ENCODE measurements at regions not wholly inside any gene's neighbourhood (a gene's known extent, or its start where the extent isn't known, plus 50 kb on each side); places are given as distances from the start of the nearest gene placed in this dataset.

GRCh38 chr3:81439108-81439507 is 322.3 kb downstream of the GBE1 start:
- no peak for DNase-seq (ENCODE audit: low read depth)

DNA sequence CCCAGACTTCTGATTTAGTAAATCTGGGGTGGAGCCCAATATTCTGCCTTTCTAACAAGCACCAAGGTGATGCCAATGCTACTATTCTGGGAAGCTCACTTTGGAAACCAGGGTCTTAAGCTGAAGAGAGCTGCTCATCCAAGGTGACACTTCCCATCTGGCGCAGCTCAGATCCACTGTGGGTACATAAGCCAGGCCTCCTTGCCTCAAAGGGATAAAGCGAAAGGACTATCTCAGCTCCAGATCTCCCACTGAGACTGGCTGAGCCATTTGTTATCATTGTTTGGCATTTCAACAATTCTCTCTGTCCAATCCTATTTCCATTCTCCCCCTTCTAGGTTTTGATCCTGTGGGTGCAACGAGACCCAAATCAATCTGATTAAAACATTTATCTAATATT is 323.8 kb downstream of the GBE1 start:
- no peak for DNase-seq (ENCODE audit: low read depth)

DNA sequence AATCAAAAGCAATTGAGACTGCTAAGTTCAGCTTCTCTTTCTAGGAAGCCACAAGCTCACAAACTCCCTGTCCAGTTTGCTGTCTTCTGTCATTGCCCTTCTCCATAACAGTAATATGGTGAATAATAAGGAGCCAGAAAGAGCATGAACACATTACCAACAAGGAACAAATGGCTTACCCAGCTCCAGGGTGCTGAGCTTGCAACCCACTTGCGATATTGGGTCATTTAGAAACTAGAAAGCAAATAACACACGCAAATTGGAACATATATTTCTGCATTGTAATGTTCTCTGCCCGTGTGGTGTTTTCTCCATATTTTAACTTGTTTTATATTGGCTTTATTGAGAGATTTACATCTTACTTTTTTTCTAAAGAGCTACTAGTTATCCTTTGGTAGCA is 325.3 kb downstream of the GBE1 start:
- no peak for DNase-seq (ENCODE audit: low read depth)

GRCh38 chr3:81435050-81435449 is 326.4 kb downstream of the GBE1 start:
- DNase-seq (ENCODE audit: low read depth), result no peak

- no peak for DNase-seq (ENCODE audit: low read depth)
These were observed 327.3 kb downstream of the GBE1 start for GRCh38 chr3:81434161-81434560.

- no peak for DNase-seq (ENCODE audit: low read depth)
These were observed 327.8 kb downstream of the GBE1 start for GRCh38 chr3:81433675-81434074.

GRCh38 chr3:81432456-81432855 is 329.0 kb downstream of the GBE1 start:
- DNase-seq (ENCODE audit: low read depth), result no peak

DNA sequence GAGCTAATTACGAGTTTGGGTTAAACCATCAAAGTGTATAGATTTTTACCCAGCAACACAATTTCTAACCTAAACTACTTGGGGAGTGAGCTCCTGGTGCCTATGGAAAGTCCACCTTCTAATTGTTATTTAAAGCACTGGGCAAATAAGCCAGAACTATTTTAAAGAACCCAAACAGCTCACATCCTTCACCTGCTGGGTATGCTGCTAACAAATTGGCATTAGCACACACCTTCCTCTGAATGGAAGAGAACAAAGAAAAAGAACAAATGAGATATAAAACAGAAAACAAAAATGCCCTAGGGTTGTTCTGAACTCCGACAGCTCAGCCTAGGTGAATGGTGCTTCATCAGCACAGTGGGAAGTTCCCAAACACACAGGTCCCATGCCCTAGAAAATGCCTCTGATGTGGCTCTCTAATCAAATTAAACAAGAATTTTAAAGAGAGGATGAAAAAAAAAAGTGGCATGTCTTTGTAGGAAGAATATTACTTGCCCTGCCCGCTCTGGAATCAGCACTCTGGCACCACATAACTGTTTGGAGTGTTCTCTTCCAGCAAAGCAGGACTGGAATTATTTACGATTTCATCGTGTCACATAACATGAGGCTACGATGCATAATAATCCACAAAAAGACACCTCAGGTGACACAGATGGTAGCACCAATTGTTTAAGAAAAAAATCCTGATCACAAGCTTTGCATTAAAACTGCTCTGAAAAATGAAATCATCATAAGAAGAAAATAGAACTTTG is 334.4 kb downstream of the GBE1 start:
- DNase-seq (ENCODE audit: low read depth), result no peak

DNA sequence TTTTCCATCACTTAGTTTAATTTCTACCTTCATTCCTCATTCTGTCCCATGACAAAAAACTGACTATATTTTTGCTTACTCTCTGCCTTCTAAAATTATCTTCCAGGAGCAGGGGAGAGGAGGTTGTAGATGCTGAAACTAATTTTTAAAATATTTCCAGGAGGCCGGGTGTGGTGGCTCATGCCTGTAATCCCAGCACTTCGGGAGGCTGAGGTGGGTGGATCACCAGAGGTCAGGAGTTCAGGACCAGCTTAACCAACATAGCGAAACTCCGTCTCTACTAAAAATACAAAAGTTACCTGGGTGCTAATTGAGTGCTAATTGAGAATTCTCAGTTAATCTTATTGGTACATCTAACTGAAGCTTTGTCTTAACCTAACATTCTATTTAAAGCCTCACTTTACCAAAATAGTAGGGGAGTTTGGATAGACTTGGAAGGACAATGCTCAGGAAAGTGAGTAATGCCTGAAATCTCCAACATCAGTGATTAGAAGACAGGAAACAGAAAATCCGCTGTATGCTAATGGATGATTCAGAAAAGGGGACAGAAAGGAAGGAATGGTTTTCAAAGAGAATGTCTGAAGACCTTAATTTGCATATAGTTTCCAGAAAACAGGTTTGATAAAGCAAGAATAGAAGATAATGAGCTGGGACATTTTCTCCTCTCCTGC is 336.1 kb downstream of the GBE1 start:
- no peak for DNase-seq (ENCODE audit: low read depth)

GRCh38 chr3:81419228-81419627 is 342.2 kb downstream of the GBE1 start:
- peak; percentile 22 for DNase-seq (ENCODE audit: low read depth)

- DNase-seq (ENCODE audit: low read depth), result no peak
These were observed 344.6 kb downstream of the GBE1 start for GRCh38 chr3:81416812-81417211.

GRCh38 chr3:81406318-81406717 is 355.1 kb downstream of the GBE1 start:
- no peak for DNase-seq (ENCODE audit: low read depth)

- no peak for DNase-seq (ENCODE audit: low read depth)
These were observed 365.5 kb downstream of the GBE1 start for GRCh38 chr3:81395739-81396513.

- no peak for DNase-seq (ENCODE audit: low read depth)
These were observed 366.6 kb downstream of the GBE1 start for GRCh38 chr3:81394651-81395524.

- no peak for DNase-seq (ENCODE audit: low read depth)
These were observed 368.2 kb downstream of the GBE1 start for GRCh38 chr3:81393251-81393650.

- no peak for DNase-seq (ENCODE audit: low read depth)
These were observed 370.6 kb downstream of the GBE1 start for GRCh38 chr3:81390796-81391195.

DNA sequence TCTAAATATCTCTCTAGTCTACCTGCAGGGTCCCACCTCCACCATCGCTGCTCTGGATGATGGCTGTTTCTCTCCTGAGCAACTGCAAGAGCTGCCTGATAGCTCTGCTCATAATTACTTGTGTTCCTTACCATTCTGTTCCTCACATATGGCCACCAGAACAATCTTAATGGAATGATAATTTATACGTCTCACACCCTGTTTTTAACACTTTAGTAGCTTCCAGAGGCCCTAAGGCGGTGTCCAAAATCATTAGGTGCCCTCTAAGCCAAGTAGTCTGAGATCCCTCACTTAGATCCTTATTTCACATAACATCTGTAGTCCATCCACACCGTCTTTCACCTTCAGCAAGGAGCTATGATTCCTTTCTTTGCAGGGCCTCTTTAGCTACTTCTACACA is 373.3 kb downstream of the GBE1 start:
- DNase-seq (ENCODE audit: low read depth), result no peak

DNA sequence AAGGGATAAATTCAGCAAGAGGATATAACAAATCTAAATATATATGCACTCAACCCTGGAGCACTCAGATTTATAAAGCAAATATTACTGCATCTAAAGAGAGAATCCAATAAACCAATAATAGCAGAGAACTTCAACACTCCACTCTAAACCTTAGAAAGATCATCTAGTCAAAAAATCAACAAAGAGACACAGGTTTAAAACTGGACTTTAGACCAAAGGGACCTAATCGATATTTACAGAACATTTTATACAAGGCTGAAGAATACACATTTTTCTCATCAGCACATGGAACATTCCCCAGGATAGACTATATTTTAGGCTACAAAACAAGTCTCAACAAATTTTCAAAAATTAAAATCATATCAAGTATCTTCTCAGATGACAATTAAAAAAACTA is 379.0 kb downstream of the GBE1 start:
- no peak for DNase-seq (ENCODE audit: low read depth)

DNA sequence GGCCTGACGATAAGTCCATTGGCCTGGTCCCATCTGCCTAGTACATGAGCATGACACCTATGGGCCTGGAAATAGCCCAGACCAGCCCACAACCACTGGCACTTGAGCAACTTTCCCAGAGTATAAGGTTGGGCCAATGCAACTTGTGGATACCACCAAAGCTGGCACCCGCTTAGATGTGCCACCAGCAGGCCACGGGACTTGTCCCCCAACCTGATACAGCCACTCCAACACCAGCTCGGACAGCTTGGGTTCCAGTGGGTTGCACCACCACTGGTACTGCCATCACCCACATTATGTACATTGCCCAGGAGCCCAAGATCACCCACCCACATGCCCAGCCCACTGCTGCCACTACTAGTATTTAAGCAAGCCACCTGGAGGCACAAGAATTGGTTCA is 381.2 kb downstream of the GBE1 start:
- DNase-seq (ENCODE audit: low read depth), result no peak

DNA sequence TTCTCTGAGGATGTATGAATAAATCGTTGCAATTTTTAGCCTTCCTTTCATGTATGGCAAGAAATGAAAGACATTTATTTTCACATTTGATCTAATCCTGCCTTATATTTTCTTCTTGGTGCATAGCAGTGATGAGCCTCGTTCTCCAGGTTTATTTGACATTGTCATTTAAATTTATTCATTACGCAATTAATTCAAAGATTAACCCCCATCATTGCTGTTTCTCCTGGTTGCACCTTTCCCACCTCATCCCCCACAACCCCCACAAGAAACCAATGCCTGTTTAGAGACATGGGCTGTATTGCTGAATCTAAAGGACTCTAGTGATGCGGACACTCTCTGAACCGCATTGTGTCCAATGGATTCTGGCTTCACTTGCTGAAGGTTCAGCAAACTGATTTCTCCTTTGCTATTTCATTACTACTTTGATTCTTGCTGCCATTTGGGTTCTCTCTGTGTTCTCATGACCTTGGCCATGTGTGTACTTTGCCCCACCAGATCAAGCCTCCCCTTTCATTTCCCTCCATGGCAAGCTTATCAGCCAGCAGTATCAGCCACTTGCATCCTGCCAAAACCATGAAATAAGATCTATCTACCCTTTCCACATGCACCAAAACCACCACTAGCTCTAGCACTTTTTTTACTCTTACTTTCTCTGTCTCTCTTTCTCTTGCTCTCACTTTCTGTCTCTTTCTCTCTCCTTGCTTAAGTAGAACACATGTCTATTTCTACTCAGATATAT is 382.7 kb downstream of the GBE1 start:
- no peak for DNase-seq (ENCODE audit: low read depth)

DNA sequence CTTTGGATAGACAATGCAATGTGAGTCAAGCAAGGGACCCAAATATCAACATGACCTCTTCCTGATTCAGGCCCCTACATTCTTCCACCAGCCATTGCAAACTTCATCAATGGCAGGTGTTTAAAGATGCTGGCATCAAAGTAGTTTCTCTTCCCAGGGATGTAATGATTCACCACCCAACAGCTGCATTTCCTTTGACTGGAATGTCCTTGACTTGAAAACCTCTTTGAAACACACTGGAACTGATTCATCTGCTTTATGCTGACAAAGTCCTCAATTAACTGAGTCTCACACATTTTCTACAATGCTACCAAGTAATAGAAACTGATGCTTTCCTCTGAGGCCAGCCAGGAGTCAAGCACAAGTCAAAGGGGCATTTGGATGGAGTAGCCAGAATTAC is 385.5 kb downstream of the GBE1 start:
- DNase-seq (ENCODE audit: low read depth), result no peak

Measured in fibroblast of gingiva (primary cell).